ENCODE measurements at regions not wholly inside any gene's neighbourhood (a gene's known extent, or its start where the extent isn't known, plus 50 kb on each side); places are given as distances from the start of the nearest gene placed in this dataset.
"Not testable (repeated sequence)": the region's sequence is repeated elsewhere in the genome, so short reads cannot be mapped to it uniquely, and the experiment has no call there.

DNA sequence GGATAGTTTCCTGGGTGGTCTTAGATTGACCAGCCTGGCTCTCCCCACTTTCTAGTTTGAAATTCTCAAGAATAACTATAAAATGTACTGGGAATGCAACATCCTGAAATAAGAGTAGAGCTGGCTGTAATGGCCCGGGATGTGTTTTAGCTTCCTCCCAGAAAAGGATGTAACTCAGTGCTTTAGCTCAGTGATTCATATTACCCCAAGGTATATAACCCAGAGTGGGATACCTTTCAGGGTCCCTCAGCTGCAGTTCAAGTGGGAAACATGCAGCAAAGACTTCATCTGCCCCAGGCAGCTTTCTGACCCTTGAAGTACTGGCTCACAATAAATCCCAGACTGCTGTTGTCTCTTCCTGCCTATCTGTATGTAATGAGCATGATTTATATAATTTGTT, 666.7 kb upstream of the KCND2 start:
- H3K9ac ChIP-seq (ENCODE audit: insufficient read depth in 1 of 2, low read length in 2 of 2) = no peak overlapping the region
- H3K27ac ChIP-seq (ENCODE audit: low read depth in 1 of 2, low read length in 1 of 2) = no peak overlapping the region
- no peaks in the 10 kb centered on the region for H3K4me1 ChIP-seq (ENCODE audit: control insufficient read depth in 5 of 5, insufficient read depth in 5 of 5, low read length in 5 of 5)
- no peaks in the 10 kb centered on the region for H3K27me3 ChIP-seq (ENCODE audit: control insufficient read depth in 3 of 3, insufficient read depth in 3 of 3, low read length in 2 of 3)
- ATAC-seq (ENCODE audit: insufficient read depth, low FRiP score) = no peak
- TF ChIP-seq, protein P1, sequence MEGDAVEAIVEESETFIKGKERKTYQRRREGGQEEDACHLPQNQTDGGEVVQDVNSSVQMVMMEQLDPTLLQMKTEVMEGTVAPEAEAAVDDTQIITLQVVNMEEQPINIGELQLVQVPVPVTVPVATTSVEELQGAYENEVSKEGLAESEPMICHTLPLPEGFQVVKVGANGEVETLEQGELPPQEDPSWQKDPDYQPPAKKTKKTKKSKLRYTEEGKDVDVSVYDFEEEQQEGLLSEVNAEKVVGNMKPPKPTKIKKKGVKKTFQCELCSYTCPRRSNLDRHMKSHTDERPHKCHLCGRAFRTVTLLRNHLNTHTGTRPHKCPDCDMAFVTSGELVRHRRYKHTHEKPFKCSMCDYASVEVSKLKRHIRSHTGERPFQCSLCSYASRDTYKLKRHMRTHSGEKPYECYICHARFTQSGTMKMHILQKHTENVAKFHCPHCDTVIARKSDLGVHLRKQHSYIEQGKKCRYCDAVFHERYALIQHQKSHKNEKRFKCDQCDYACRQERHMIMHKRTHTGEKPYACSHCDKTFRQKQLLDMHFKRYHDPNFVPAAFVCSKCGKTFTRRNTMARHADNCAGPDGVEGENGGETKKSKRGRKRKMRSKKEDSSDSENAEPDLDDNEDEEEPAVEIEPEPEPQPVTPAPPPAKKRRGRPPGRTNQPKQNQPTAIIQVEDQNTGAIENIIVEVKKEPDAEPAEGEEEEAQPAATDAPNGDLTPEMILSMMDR (IDR thresholded peaks at IDR 0.05; ENCODE audit: control extremely low read depth, extremely low read depth) = no peak
- WGBS, 2 donors = 86 to 89% methylated on average over 1 of the region's 1 CpG
- H3K36me3 ChIP-seq (ENCODE audit: control insufficient read depth in 4 of 4, insufficient read depth in 4 of 4, low read length in 4 of 4) = no peaks in the 10 kb centered on the region
- no peak for DNase-seq
- no peak overlapping the region for H3K4me3 ChIP-seq
- peaks cover 0 to 7% (median 0%) of the 10 kb centered on the region in 4 donors for H3K9me3 ChIP-seq (ENCODE audit: control insufficient read depth in 4 of 4, insufficient read depth in 3 of 4, low read length in 3 of 4)

DNA sequence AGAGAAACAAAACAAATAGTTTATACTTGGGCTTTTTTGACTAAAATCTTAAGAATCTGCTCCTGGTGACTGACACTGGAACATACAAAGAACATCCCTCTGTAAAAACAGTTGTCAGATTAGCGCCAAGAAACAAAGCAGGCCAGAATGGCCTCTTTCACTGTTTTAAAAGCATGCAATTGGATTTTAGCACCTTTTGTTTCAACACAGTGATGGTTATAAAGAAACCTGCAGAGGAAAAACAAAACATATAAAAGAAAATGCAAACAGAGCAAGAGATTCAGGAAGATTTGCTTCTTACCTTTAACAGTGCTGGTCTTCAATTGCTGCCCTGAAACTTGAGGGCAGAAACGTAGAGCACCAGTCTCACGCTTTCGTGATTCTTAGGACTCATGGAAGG, 652.2 kb upstream of the KCND2 start:
- TF ChIP-seq, protein P1 (IDR thresholded peaks at IDR 0.05; ENCODE audit: control extremely low read depth, extremely low read depth) = no peak
- no peak overlapping the region for H3K27ac ChIP-seq (ENCODE audit: low read depth in 1 of 2, low read length in 1 of 2)
- WGBS, 2 donors = 63 to 64% methylated on average over 4 of the region's 4 CpGs
- H3K9me3 ChIP-seq (ENCODE audit: control insufficient read depth in 4 of 4, insufficient read depth in 3 of 4, low read length in 3 of 4) = no peaks in the 10 kb centered on the region
- H3K36me3 ChIP-seq (ENCODE audit: control insufficient read depth in 4 of 4, insufficient read depth in 4 of 4, low read length in 4 of 4) = no peaks in the 10 kb centered on the region
- H3K4me3 ChIP-seq = no peak overlapping the region
- ATAC-seq (ENCODE audit: insufficient read depth, low FRiP score) = no peak
- no peaks in the 10 kb centered on the region for H3K27me3 ChIP-seq (ENCODE audit: control insufficient read depth in 3 of 3, insufficient read depth in 3 of 3, low read length in 2 of 3)
- no peaks in the 10 kb centered on the region for H3K4me1 ChIP-seq (ENCODE audit: control insufficient read depth in 5 of 5, insufficient read depth in 5 of 5, low read length in 5 of 5)
- no peak overlapping the region for H3K9ac ChIP-seq (ENCODE audit: insufficient read depth in 1 of 2, low read length in 2 of 2)
- DNase-seq = no peak

DNA sequence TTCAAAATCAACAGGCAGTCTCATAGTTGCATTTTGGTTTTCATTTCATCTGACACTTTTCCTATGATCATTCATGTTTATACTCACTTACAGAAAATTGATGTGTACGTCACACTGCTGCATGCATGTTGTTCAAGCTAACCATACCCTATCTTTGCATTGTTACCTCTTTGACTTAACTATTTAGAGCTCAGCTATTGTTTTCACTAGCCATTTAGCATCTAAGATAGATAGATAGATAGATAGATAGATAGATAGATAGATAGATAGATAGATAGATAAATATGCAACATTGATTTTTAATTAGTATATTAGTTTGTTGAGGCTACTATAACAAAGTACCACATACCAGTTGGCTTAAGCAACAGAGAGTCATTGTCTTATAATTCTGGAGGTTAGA, 649.5 kb upstream of the KCND2 start:
- H3K27me3 ChIP-seq (ENCODE audit: control insufficient read depth in 3 of 3, insufficient read depth in 3 of 3, low read length in 2 of 3) = no peaks in the 10 kb centered on the region
- ATAC-seq (ENCODE audit: insufficient read depth, low FRiP score) = no peak
- H3K36me3 ChIP-seq (ENCODE audit: control insufficient read depth in 4 of 4, insufficient read depth in 4 of 4, low read length in 4 of 4) = no peaks in the 10 kb centered on the region
- H3K4me3 ChIP-seq = no peak overlapping the region
- TF ChIP-seq, protein P1 (IDR thresholded peaks at IDR 0.05; ENCODE audit: control extremely low read depth, extremely low read depth) = no peak
- no peak overlapping the region for H3K27ac ChIP-seq (ENCODE audit: low read depth in 1 of 2, low read length in 1 of 2)
- WGBS, 2 donors = 71 to 78% methylated on average over 1 of the region's 1 CpG
- H3K9me3 ChIP-seq (ENCODE audit: control insufficient read depth in 4 of 4, insufficient read depth in 3 of 4, low read length in 3 of 4) = no peaks in the 10 kb centered on the region
- no peak for DNase-seq
- H3K9ac ChIP-seq (ENCODE audit: insufficient read depth in 1 of 2, low read length in 2 of 2) = no peak overlapping the region
- no peaks in the 10 kb centered on the region for H3K4me1 ChIP-seq (ENCODE audit: control insufficient read depth in 5 of 5, insufficient read depth in 5 of 5, low read length in 5 of 5)

DNA sequence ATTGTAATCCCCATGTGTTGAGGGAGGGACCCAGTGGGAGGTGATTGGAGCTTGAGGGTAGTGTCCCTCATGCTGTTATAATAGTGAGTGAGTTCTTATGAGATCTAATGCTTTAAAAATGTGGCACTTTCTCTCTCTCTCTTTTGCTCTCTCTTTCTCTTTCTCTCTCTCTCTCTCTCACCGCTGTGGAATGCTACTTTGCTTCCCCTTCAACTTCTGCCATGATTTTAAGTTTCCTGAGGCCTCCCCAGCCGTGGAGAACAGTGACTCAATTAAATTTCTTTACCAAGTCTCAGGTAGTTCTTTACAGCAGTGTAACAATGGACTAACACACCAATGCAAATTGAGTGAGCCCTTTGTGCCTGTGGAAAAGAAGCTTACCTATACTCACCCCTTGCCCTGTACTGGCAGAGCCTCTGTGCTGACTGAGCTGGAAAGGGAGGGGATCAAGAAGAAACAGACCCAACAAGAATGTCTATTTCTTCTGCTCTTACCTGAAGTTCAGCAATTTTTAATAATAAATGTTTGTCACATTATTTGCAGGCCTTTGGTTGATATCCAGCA, 642.5 kb upstream of the KCND2 start:
- Histone ChIP-seq H3K36me3 (ENCODE audit: control insufficient read depth in 4 of 4, insufficient read depth in 4 of 4, low read length in 4 of 4) (no peaks in the 10 kb centered on the region), H3K9ac (ENCODE audit: insufficient read depth in 1 of 2, low read length in 2 of 2) (no peak overlapping the region), H3K4me3 (no peak overlapping the region), H3K9me3 (ENCODE audit: control insufficient read depth in 4 of 4, insufficient read depth in 3 of 4, low read length in 3 of 4) (no peaks in the 10 kb centered on the region), H3K4me1 (ENCODE audit: control insufficient read depth in 5 of 5, insufficient read depth in 5 of 5, low read length in 5 of 5) (no peaks in the 10 kb centered on the region), H3K27me3 (ENCODE audit: control insufficient read depth in 3 of 3, insufficient read depth in 3 of 3, low read length in 2 of 3) (no peaks in the 10 kb centered on the region), H3K27ac (ENCODE audit: low read depth in 1 of 2, low read length in 1 of 2) (no peak overlapping the region)
- DNase-seq (no peak), ATAC-seq (ENCODE audit: insufficient read depth, low FRiP score) (no peak)
- TF ChIP-seq, protein P1 (IDR thresholded peaks at IDR 0.05; ENCODE audit: control extremely low read depth, extremely low read depth) = no peak
- 40 to 48% methylated on average over 2 of the region's 2 CpGs for WGBS, 2 donors

DNA sequence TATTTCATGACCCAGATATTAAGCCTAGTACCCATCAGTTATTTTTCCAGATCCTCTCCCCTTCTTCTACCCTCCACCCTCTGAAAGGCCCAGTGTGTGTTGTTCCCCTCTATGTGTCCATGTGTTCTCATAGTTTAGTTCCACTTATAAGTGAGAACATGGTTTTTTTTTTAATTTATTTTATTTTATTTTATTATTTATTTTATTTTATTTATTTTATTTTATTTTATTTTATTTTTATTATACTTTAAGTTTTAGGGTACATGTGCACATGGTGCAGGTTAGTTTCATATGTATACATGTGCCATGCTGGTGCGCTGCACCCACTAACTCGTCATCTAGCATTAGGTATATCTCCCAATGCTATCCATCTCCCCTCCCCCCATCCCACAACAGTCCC, 639.2 kb upstream of the KCND2 start:
- H3K36me3 ChIP-seq (ENCODE audit: control insufficient read depth in 4 of 4, insufficient read depth in 4 of 4, low read length in 4 of 4); H3K27me3 ChIP-seq (ENCODE audit: control insufficient read depth in 3 of 3, insufficient read depth in 3 of 3, low read length in 2 of 3); ATAC-seq (ENCODE audit: insufficient read depth, low FRiP score); H3K4me3 ChIP-seq; H3K4me1 ChIP-seq (ENCODE audit: control insufficient read depth in 5 of 5, insufficient read depth in 5 of 5, low read length in 5 of 5); H3K9ac ChIP-seq (ENCODE audit: insufficient read depth in 1 of 2, low read length in 2 of 2); H3K27ac ChIP-seq (ENCODE audit: low read depth in 1 of 2, low read length in 1 of 2); DNase-seq; H3K9me3 ChIP-seq (ENCODE audit: control insufficient read depth in 4 of 4, insufficient read depth in 3 of 4, low read length in 3 of 4): not testable (repeated sequence)
- 86 to 95% methylated on average over 2 of the region's 2 CpGs for WGBS, 2 donors
